ENCODE measurements at regions not wholly inside any gene's neighbourhood (a gene's known extent, or its start where the extent isn't known, plus 50 kb on each side); places are given as distances from the start of the nearest gene placed in this dataset.
"Not testable (repeated sequence)": the region's sequence is repeated elsewhere in the genome, so short reads cannot be mapped to it uniquely, and the experiment has no call there.

GRCh38 chr3:145482735-145483134 lies 678.2 kb downstream of the PLOD2 start:
- H3K4me1 ChIP-seq (ENCODE audit: control insufficient read depth in 3 of 3, insufficient read depth in 2 of 3, low read depth in 1 of 3, low read length in 2 of 3); H3K9me3 ChIP-seq (ENCODE audit: control insufficient read depth in 2 of 2, insufficient read depth in 1 of 2, low read depth in 1 of 2, low read length in 1 of 2); H3K27me3 ChIP-seq (ENCODE audit: control insufficient read depth in 3 of 3, insufficient read depth in 3 of 3, low read length in 3 of 3); FAIRE-seq; H3K27ac ChIP-seq (ENCODE audit: low read depth in 1 of 3, low read length in 2 of 3); H3K4me3 ChIP-seq (ENCODE audit: low read depth in 1 of 3, low read length in 3 of 3); H3K36me3 ChIP-seq (ENCODE audit: control insufficient read depth in 3 of 3, insufficient read depth in 2 of 3, low read depth in 1 of 3, low read length in 3 of 3); DNase-seq: not testable (repeated sequence)
- WGBS, 3 donors = 94 to 95% (median 94%) methylated on average over 13 to 19 of the region's 25 CpGs

GRCh38 chr3:145483992-145484391 lies 677.0 kb downstream of the PLOD2 start:
- DNase-seq (no peak), FAIRE-seq (no peak)
- no peaks in the 10 kb centered on the region for H3K4me1 ChIP-seq (ENCODE audit: control insufficient read depth in 3 of 3, insufficient read depth in 2 of 3, low read depth in 1 of 3, low read length in 2 of 3)
- no peaks in the 10 kb centered on the region for H3K36me3 ChIP-seq (ENCODE audit: control insufficient read depth in 3 of 3, insufficient read depth in 2 of 3, low read depth in 1 of 3, low read length in 3 of 3)
- no peaks in the 10 kb centered on the region for H3K27me3 ChIP-seq (ENCODE audit: control insufficient read depth in 3 of 3, insufficient read depth in 3 of 3, low read length in 3 of 3)
- no peak overlapping the region for H3K27ac ChIP-seq (ENCODE audit: low read depth in 1 of 3, low read length in 2 of 3)
- H3K4me3 ChIP-seq (ENCODE audit: low read depth in 1 of 3, low read length in 3 of 3) = no peak overlapping the region
- 53 to 75% (median 63%) methylated on average over 3 of the region's 3 CpGs for WGBS, 3 donors
- H3K9me3 ChIP-seq (ENCODE audit: control insufficient read depth in 2 of 2, insufficient read depth in 1 of 2, low read depth in 1 of 2, low read length in 1 of 2) = no peaks in the 10 kb centered on the region

- Histone ChIP-seq H3K36me3 (ENCODE audit: control insufficient read depth in 3 of 3, insufficient read depth in 2 of 3, low read depth in 1 of 3, low read length in 3 of 3) (no peaks in the 10 kb centered on the region), H3K27me3 (ENCODE audit: control insufficient read depth in 3 of 3, insufficient read depth in 3 of 3, low read length in 3 of 3) (no peaks in the 10 kb centered on the region), H3K4me1 (ENCODE audit: control insufficient read depth in 3 of 3, insufficient read depth in 2 of 3, low read depth in 1 of 3, low read length in 2 of 3) (no peaks in the 10 kb centered on the region), H3K4me3 (ENCODE audit: low read depth in 1 of 3, low read length in 3 of 3) (no peak overlapping the region), H3K27ac (ENCODE audit: low read depth in 1 of 3, low read length in 2 of 3) (no peak overlapping the region), H3K9me3 (ENCODE audit: control insufficient read depth in 2 of 2, insufficient read depth in 1 of 2, low read depth in 1 of 2, low read length in 1 of 2) (no peaks in the 10 kb centered on the region)
- FAIRE-seq (no peak), DNase-seq (no peak)
Measured at GRCh38 chr3:145489011-145489410, 672.0 kb downstream of the PLOD2 start.

- Histone ChIP-seq H3K27ac (ENCODE audit: low read depth in 1 of 3, low read length in 2 of 3) (no peak overlapping the region), H3K36me3 (ENCODE audit: control insufficient read depth in 3 of 3, insufficient read depth in 2 of 3, low read depth in 1 of 3, low read length in 3 of 3) (no peaks in the 10 kb centered on the region), H3K4me1 (ENCODE audit: control insufficient read depth in 3 of 3, insufficient read depth in 2 of 3, low read depth in 1 of 3, low read length in 2 of 3) (no peaks in the 10 kb centered on the region), H3K27me3 (ENCODE audit: control insufficient read depth in 3 of 3, insufficient read depth in 3 of 3, low read length in 3 of 3) (no peaks in the 10 kb centered on the region), H3K4me3 (ENCODE audit: low read depth in 1 of 3, low read length in 3 of 3) (no peak overlapping the region), H3K9me3 (ENCODE audit: control insufficient read depth in 2 of 2, insufficient read depth in 1 of 2, low read depth in 1 of 2, low read length in 1 of 2) (no peaks in the 10 kb centered on the region)
- FAIRE-seq = no peak
- 68 to 79% (median 73%) methylated on average over 11 of the region's 11 CpGs for WGBS, 3 donors
- DNase-seq = no peak
Measured at GRCh38 chr3:145490088-145491048, 670.6 kb downstream of the PLOD2 start.

- DNase-seq (no peak), FAIRE-seq (no peak)
- H3K4me3 ChIP-seq (ENCODE audit: low read depth in 1 of 3, low read length in 3 of 3) = no peak overlapping the region
- no peaks in the 10 kb centered on the region for H3K4me1 ChIP-seq (ENCODE audit: control insufficient read depth in 3 of 3, insufficient read depth in 2 of 3, low read depth in 1 of 3, low read length in 2 of 3)
- no peaks in the 10 kb centered on the region for H3K36me3 ChIP-seq (ENCODE audit: control insufficient read depth in 3 of 3, insufficient read depth in 2 of 3, low read depth in 1 of 3, low read length in 3 of 3)
- H3K9me3 ChIP-seq (ENCODE audit: control insufficient read depth in 2 of 2, insufficient read depth in 1 of 2, low read depth in 1 of 2, low read length in 1 of 2) = no peaks in the 10 kb centered on the region
- 71 to 81% (median 74%) methylated on average over 2 of the region's 2 CpGs for WGBS, 3 donors
- H3K27ac ChIP-seq (ENCODE audit: low read depth in 1 of 3, low read length in 2 of 3) = no peak overlapping the region
- H3K27me3 ChIP-seq (ENCODE audit: control insufficient read depth in 3 of 3, insufficient read depth in 3 of 3, low read length in 3 of 3) = no peaks in the 10 kb centered on the region
Measured at GRCh38 chr3:145492456-145492855, 668.5 kb downstream of the PLOD2 start.

- H3K27me3 ChIP-seq (ENCODE audit: control insufficient read depth in 3 of 3, insufficient read depth in 3 of 3, low read length in 3 of 3); H3K36me3 ChIP-seq (ENCODE audit: control insufficient read depth in 3 of 3, insufficient read depth in 2 of 3, low read depth in 1 of 3, low read length in 3 of 3); H3K4me1 ChIP-seq (ENCODE audit: control insufficient read depth in 3 of 3, insufficient read depth in 2 of 3, low read depth in 1 of 3, low read length in 2 of 3); DNase-seq; H3K4me3 ChIP-seq (ENCODE audit: low read depth in 1 of 3, low read length in 3 of 3); H3K9me3 ChIP-seq (ENCODE audit: control insufficient read depth in 2 of 2, insufficient read depth in 1 of 2, low read depth in 1 of 2, low read length in 1 of 2); H3K27ac ChIP-seq (ENCODE audit: low read depth in 1 of 3, low read length in 2 of 3); FAIRE-seq: not testable (repeated sequence)
- WGBS, 3 donors = 84 to 92% (median 86%) methylated on average over 4 of the region's 4 CpGs
Measured at GRCh38 chr3:145517416-145517815, 643.6 kb downstream of the PLOD2 start.

GRCh38 chr3:145518639-145519038 lies 642.3 kb downstream of the PLOD2 start:
- WGBS, 3 donors = 29 to 55% (median 41%) methylated on average over 4 of the region's 4 CpGs

GRCh38 chr3:145519398-145520047 lies 641.5 kb downstream of the PLOD2 start:
- no peaks in the 10 kb centered on the region for H3K27me3 ChIP-seq (ENCODE audit: control insufficient read depth in 3 of 3, insufficient read depth in 3 of 3, low read length in 3 of 3)
- no peak overlapping the region for H3K4me3 ChIP-seq (ENCODE audit: low read depth in 1 of 3, low read length in 3 of 3)
- 57 to 75% (median 60%) methylated on average over 6 of the region's 6 CpGs for WGBS, 3 donors
- no peaks in the 10 kb centered on the region for H3K36me3 ChIP-seq (ENCODE audit: control insufficient read depth in 3 of 3, insufficient read depth in 2 of 3, low read depth in 1 of 3, low read length in 3 of 3)
- no peaks in the 10 kb centered on the region for H3K9me3 ChIP-seq (ENCODE audit: control insufficient read depth in 2 of 2, insufficient read depth in 1 of 2, low read depth in 1 of 2, low read length in 1 of 2)
- no peaks in the 10 kb centered on the region for H3K4me1 ChIP-seq (ENCODE audit: control insufficient read depth in 3 of 3, insufficient read depth in 2 of 3, low read depth in 1 of 3, low read length in 2 of 3)
- no peak for FAIRE-seq
- no peak overlapping the region for H3K27ac ChIP-seq (ENCODE audit: low read depth in 1 of 3, low read length in 2 of 3)
- DNase-seq = no peak

More at GRCh38 chr3:145518639-145519038, 642.3 kb downstream of the PLOD2 start:
- FAIRE-seq (no peak), DNase-seq (peak; percentile 6 to 16)
- no peaks in the 10 kb centered on the region for H3K4me1 ChIP-seq (ENCODE audit: control insufficient read depth in 3 of 3, insufficient read depth in 2 of 3, low read depth in 1 of 3, low read length in 2 of 3)
- H3K27me3 ChIP-seq (ENCODE audit: control insufficient read depth in 3 of 3, insufficient read depth in 3 of 3, low read length in 3 of 3) = no peaks in the 10 kb centered on the region
- no peaks in the 10 kb centered on the region for H3K36me3 ChIP-seq (ENCODE audit: control insufficient read depth in 3 of 3, insufficient read depth in 2 of 3, low read depth in 1 of 3, low read length in 3 of 3)
- H3K27ac ChIP-seq (ENCODE audit: low read depth in 1 of 3, low read length in 2 of 3) = no peak overlapping the region
- H3K9me3 ChIP-seq (ENCODE audit: control insufficient read depth in 2 of 2, insufficient read depth in 1 of 2, low read depth in 1 of 2, low read length in 1 of 2) = no peaks in the 10 kb centered on the region
- H3K4me3 ChIP-seq (ENCODE audit: low read depth in 1 of 3, low read length in 3 of 3) = no peak overlapping the region

Measured in small intestine (tissue), 7 donors.